ENCODE measurements at regions not wholly inside any gene's neighbourhood (a gene's known extent, or its start where the extent isn't known, plus 50 kb on each side); places are given as distances from the start of the nearest gene placed in this dataset.

- TF ChIP-seq CTCF (IDR thresholded peaks at IDR 0.05), result no peak
- Histone ChIP-seq H3K4me3 (no peak overlapping the region), H3K9me3 (no peaks in the 10 kb centered on the region), H3K4me1 (peaks cover 0 to under 1% of the 10 kb centered on the region in 2 donors), H3K27ac (no peak overlapping the region), H3K27me3 (no peaks in the 10 kb centered on the region), H3K36me3 (no peaks in the 10 kb centered on the region)
- DNase-seq (ENCODE audit: low spot score in 2 of 2), result no peak
- intact Hi-C loops (cut with DNase I), result no loop called here
These were observed 197.8 kb upstream of the FRMD6 start for GRCh38 chr14:51453869-51454268.

- Histone ChIP-seq H3K27ac (no peak overlapping the region), H3K9me3 (no peaks in the 10 kb centered on the region), H3K4me3 (no peak overlapping the region), H3K4me1 (no peaks in the 10 kb centered on the region), H3K36me3 (no peaks in the 10 kb centered on the region), H3K27me3 (no peaks in the 10 kb centered on the region)
- no peak for TF ChIP-seq CTCF (IDR thresholded peaks at IDR 0.05)
- DNase-seq (ENCODE audit: low spot score in 2 of 2), result no peak
- intact Hi-C loops (cut with DNase I), result no loop called here
These were observed 197.4 kb upstream of the FRMD6 start for GRCh38 chr14:51454351-51454750.

DNA sequence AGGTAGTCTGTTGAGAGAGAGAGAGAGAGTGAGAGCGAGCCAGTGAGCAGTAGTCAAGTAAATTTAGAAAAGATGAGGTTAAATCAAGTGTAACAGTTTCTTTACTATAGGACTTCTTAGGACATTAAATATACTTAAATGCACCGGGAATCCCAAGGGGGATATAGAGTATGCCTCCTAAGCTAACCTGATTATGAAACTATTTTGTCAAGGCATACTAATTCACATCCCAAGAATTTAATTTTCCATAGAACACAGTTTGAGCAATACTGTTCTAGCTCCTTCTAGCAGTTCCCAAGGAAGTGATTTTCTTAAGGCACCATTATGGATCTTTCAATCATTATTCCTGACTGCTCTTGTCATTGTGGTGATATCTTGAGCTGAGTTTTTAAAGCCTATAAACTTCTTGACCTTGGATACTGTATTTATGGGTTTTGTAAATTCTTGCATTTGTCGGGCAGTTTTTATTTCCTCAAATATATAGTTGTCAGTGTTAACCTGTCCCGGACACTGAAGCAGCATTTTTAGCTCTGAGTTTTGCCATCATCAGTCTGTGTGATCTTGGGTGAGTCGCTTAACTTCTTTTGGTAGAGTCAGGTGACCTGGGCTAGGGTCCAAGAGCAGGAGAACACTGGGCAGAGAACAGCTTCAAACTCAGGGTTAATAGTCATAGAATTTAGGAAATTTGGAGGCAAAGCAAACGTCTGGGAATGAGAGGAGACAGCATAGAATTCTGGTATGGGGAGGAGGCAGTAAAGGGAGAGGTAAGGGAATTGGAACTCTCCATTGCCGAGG lies 196.5 kb upstream of the FRMD6 start:
- no peak overlapping the region for H3K27ac ChIP-seq
- no peaks in the 10 kb centered on the region for H3K27me3 ChIP-seq
- intact Hi-C loops (cut with DNase I), result no loop called here
- no peak for DNase-seq (ENCODE audit: low spot score in 2 of 2)
- no peaks in the 10 kb centered on the region for H3K9me3 ChIP-seq
- no peak for TF ChIP-seq CTCF (IDR thresholded peaks at IDR 0.05)
- no peak overlapping the region for H3K4me3 ChIP-seq
- no peaks in the 10 kb centered on the region for H3K4me1 ChIP-seq
- H3K36me3 ChIP-seq, result no peaks in the 10 kb centered on the region

DNA sequence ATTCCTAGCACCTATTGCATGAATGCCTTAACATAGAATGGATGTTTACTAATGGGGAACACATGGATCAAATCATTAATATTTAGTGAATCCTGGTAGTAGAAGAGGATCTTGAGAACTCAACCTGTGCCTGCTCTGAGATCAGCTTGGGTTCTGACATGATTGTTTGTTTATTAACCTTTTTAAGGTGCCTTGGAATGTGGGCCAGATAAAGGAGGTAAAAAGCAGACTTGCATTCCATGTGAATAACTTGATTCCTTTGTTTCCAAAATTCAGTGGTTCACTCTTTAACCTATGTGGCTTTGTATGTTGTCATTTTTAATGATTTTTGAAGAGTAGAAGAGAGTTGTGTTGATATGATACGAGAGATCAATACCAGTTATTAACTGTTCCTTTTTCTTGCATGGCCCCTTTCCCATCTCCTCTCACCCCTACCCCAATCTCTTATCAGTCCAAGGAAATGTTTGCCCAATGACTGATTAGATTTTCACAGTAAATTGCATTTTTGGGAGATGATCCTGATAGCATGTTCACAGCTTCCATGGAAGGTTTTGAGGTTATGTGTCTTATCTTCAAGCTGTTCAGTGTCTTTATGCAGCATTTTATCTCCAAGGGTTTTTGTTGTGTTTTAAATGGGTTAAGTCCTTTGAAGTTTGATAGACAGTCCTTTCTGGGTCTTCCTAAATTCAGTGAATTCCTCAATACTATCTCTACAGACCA lies 193.7 kb upstream of the FRMD6 start:
- H3K27me3 ChIP-seq, result no peaks in the 10 kb centered on the region
- DNase-seq (ENCODE audit: low spot score in 2 of 2), result no peak
- no peak for TF ChIP-seq CTCF (IDR thresholded peaks at IDR 0.05)
- no peaks in the 10 kb centered on the region for H3K9me3 ChIP-seq
- intact Hi-C loops (cut with DNase I), result no loop called here
- no peak overlapping the region for H3K4me3 ChIP-seq
- no peaks in the 10 kb centered on the region for H3K36me3 ChIP-seq
- no peaks in the 10 kb centered on the region for H3K4me1 ChIP-seq
- no peak overlapping the region for H3K27ac ChIP-seq

GRCh38 chr14:51458563-51458955 lies 193.2 kb upstream of the FRMD6 start:
- Histone ChIP-seq H3K27ac (no peak overlapping the region), H3K4me3 (no peak overlapping the region), H3K4me1 (no peaks in the 10 kb centered on the region), H3K27me3 (no peaks in the 10 kb centered on the region), H3K9me3 (no peaks in the 10 kb centered on the region), H3K36me3 (no peaks in the 10 kb centered on the region)
- TF ChIP-seq CTCF (IDR thresholded peaks at IDR 0.05), result no peak
- intact Hi-C loops (cut with DNase I), result no loop called here
- no peak for DNase-seq (ENCODE audit: low spot score in 2 of 2)

Data from ascending aorta (tissue), 2 donors.